ENCODE measurements at regions not wholly inside any gene's neighbourhood (a gene's known extent, or its start where the extent isn't known, plus 50 kb on each side); places are given as distances from the start of the nearest gene placed in this dataset.

DNA sequence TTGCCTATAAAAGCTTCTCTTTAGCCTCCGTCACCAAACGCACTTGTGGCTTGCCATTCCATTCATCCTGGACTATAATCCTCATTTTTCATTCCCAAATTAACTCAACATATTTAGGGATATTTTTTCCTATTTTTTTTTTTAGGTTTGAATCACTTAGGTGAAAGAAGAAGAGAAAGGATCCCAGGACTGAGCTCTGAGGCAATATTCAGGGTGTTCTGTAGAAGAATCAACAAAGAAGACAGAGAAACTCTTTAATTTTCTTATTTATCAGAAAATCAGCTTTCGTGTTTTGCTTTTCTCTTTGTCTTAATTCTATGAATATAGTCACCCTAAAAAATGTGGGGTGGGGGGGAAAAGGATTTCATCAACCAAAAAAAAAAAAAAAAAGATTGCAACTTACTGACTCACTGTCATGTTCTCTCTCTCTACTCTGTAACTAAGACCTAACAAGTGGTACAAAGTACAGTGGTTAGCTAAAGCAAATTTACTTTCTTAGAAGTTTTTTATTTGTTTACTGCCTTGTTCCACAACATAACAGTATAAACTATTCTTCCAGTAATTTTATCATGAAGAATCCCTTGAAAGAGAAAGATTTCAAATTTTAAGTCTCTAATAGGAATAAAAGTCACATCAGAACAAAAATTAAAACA lies 272.0 kb downstream of the DHX15 start:
- Mint-ChIP-seq H3K36me3 (ENCODE audit: low read depth) (no peaks in the 10 kb centered on the region), H3K4me3 (no peak overlapping the region), H3K9me3 (peaks cover 4% of the 10 kb centered on the region), H3K27ac (no peak overlapping the region), H3K4me1 (no peaks in the 10 kb centered on the region), H3K27me3 (ENCODE audit: low read depth) (no peaks in the 10 kb centered on the region)
- TF ChIP-seq, protein P1, sequence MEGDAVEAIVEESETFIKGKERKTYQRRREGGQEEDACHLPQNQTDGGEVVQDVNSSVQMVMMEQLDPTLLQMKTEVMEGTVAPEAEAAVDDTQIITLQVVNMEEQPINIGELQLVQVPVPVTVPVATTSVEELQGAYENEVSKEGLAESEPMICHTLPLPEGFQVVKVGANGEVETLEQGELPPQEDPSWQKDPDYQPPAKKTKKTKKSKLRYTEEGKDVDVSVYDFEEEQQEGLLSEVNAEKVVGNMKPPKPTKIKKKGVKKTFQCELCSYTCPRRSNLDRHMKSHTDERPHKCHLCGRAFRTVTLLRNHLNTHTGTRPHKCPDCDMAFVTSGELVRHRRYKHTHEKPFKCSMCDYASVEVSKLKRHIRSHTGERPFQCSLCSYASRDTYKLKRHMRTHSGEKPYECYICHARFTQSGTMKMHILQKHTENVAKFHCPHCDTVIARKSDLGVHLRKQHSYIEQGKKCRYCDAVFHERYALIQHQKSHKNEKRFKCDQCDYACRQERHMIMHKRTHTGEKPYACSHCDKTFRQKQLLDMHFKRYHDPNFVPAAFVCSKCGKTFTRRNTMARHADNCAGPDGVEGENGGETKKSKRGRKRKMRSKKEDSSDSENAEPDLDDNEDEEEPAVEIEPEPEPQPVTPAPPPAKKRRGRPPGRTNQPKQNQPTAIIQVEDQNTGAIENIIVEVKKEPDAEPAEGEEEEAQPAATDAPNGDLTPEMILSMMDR (IDR thresholded peaks at IDR 0.05; ENCODE audit: unreplicated experiment in 3 of 3): no peak

DNA sequence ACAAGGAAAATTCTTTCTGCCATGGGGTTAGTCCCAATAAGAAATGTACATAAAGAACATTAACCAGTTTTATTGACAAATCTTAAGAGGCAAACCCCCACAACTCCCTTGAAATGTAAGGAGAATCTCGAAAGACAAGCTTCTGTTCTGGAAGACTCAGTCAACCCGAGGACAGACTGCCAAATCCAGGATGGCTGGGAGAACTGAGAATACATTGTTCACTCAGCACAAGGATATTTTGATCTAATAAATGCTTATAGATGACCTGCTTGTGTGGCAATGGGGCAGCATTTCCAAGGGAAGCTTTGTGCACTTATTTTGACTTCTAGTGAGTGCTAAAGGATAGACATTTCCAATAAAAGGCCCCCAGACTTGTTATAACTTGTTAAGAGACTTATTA lies 280.4 kb downstream of the DHX15 start:
- Mint-ChIP-seq H3K9me3 (peaks cover 2% of the 10 kb centered on the region), H3K27me3 (ENCODE audit: low read depth) (peaks cover 6% of the 10 kb centered on the region), H3K27ac (no peak overlapping the region), H3K4me3 (no peak overlapping the region), H3K36me3 (ENCODE audit: low read depth) (no peaks in the 10 kb centered on the region), H3K4me1 (no peaks in the 10 kb centered on the region)
- TF ChIP-seq, protein P1 (IDR thresholded peaks at IDR 0.05; ENCODE audit: unreplicated experiment in 3 of 3): no peak

DNA sequence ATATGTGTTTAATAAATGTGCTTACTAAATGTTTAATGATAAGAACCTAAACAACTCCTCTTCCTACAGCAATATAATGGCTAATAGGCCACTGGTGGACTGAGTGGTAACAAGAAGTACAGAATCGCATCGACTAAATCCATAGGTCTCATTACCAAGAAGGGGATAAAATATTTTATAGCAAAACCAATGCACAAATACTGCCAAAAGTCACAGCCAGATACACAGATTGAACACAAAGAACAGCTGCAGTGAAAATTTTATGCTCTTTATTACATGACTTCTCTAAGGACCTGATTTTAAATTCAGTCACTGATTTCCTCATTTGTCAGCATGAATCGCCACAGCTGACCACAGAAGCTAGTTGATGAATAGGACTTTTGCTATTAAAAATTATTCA lies 285.4 kb downstream of the DHX15 start:
- TF ChIP-seq, protein P1 (IDR thresholded peaks at IDR 0.05; ENCODE audit: unreplicated experiment in 3 of 3): no peak
- Mint-ChIP-seq H3K4me3 (no peak overlapping the region), H3K4me1 (no peaks in the 10 kb centered on the region), H3K27ac (no peak overlapping the region), H3K9me3 (peaks cover 2% of the 10 kb centered on the region), H3K36me3 (ENCODE audit: low read depth) (no peaks in the 10 kb centered on the region), H3K27me3 (ENCODE audit: low read depth) (peaks cover 6% of the 10 kb centered on the region)

DNA sequence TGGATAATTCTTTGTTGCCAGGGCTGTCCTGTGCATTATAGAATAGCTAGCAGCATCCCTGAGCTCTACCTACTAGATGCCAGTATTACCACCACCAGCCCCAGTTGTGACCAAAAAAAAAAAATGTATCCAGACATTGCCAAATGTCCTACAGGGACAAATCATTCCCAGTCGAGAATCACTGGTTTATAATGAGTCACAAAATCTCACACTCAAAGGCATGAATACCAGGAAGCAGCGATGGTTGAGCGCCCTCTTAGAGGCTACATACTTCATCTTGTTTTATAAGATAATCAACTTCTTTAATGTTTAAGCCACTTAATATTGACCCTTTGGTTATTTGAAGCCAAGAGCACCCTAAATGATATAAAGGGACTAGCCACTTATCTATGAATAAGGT lies 297.3 kb downstream of the DHX15 start:
- Mint-ChIP-seq H3K9me3 (peaks cover 3% of the 10 kb centered on the region), H3K36me3 (ENCODE audit: low read depth) (no peaks in the 10 kb centered on the region), H3K27ac (no peak overlapping the region), H3K27me3 (ENCODE audit: low read depth) (no peaks in the 10 kb centered on the region), H3K4me3 (no peak overlapping the region), H3K4me1 (no peaks in the 10 kb centered on the region)
- TF ChIP-seq, protein P1 (IDR thresholded peaks at IDR 0.05; ENCODE audit: unreplicated experiment in 3 of 3): no peak

DNA sequence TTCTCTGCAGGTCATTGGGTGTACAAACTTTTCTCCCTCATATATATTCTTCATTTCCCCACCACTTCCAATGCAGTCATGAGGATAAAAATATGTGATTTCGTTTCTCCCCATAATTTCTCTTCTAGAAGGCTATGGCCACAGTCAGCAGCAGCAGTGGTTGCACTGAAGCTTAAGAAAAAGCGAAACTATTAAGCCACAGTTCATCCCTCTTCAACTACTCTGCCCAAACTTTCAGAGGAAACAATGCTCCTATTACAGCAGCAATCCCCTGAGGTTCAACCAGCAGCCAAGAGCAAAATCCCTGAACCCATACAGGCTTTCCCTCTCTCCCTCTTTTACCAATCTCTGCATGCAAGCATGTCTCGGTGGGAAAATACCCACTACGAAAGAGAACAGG lies 298.6 kb downstream of the DHX15 start:
- Mint-ChIP-seq H3K36me3 (ENCODE audit: low read depth) (no peaks in the 10 kb centered on the region), H3K9me3 (peaks cover 3% of the 10 kb centered on the region)

DNA sequence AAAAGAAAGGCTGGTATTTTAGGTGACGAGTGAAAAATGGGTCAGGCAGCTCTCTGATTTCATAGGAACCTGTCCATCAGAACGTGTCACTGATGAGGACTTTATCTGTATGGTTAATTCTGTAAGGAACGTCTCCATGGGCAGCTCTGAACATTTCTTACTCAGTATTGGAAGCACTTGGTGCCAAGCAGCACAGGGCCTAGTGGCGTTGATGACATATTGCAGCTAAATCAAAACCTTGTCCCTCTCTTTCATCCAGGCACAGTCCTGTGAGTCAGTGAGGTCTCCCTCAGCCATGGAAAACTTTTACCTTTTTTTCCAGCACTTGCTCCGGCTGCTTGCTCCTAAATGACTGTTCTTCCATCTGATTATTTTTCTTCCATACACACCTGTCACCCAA lies 301.9 kb downstream of the DHX15 start:
- Mint-ChIP-seq H3K4me1 (no peaks in the 10 kb centered on the region), H3K36me3 (ENCODE audit: low read depth) (no peaks in the 10 kb centered on the region), H3K27ac (no peak overlapping the region), H3K9me3 (peaks cover 1% of the 10 kb centered on the region), H3K4me3 (no peak overlapping the region), H3K27me3 (ENCODE audit: low read depth) (no peaks in the 10 kb centered on the region)
- TF ChIP-seq, protein P1 (IDR thresholded peaks at IDR 0.05; ENCODE audit: unreplicated experiment in 3 of 3): no peak

More for the DNA sequence above, 298.6 kb downstream of the DHX15 start:
- Mint-ChIP-seq H3K27me3 (ENCODE audit: low read depth) (no peaks in the 10 kb centered on the region), H3K27ac (no peak overlapping the region), H3K4me1 (no peaks in the 10 kb centered on the region), H3K4me3 (no peak overlapping the region)
- TF ChIP-seq, protein P1 (IDR thresholded peaks at IDR 0.05; ENCODE audit: unreplicated experiment in 3 of 3): no peak
